ENCODE measurements at regions not wholly inside any gene's neighbourhood (a gene's known extent, or its start where the extent isn't known, plus 50 kb on each side); places are given as distances from the start of the nearest gene placed in this dataset.
"Not testable (repeated sequence)": the region's sequence is repeated elsewhere in the genome, so short reads cannot be mapped to it uniquely, and the experiment has no call there.

GRCh38 chr4:104381729-104382128 is 113.0 kb downstream of the CXXC4 start:
- ATAC-seq (replicated peaks) = no peak
- Mint-ChIP-seq H3K36me3 (ENCODE audit: insufficient read depth) (no peaks in the 10 kb centered on the region), H3K4me3 (no peak overlapping the region), H3K4me1 (ENCODE audit: low read depth in 2 of 2) (no peaks in the 10 kb centered on the region), H3K27ac (no peak overlapping the region), H3K27me3 (no peaks in the 10 kb centered on the region), H3K9me3 (no peaks in the 10 kb centered on the region)
- DNase-seq = no peak

GRCh38 chr4:104365618-104366017 is 129.1 kb downstream of the CXXC4 start:
- H3K36me3 Mint-ChIP-seq (ENCODE audit: insufficient read depth) = no peaks in the 10 kb centered on the region
- ATAC-seq (replicated peaks) = no peak
- no peak overlapping the region for H3K27ac Mint-ChIP-seq

GRCh38 chr4:104353481-104353880 is 141.2 kb downstream of the CXXC4 start:
- ATAC-seq (replicated peaks) (no peak), DNase-seq (no peak)
- Mint-ChIP-seq H3K4me1 (ENCODE audit: low read depth in 2 of 2) (no peaks in the 10 kb centered on the region), H3K9me3 (peaks cover 4 to 7% of the 10 kb centered on the region in 2 donors), H3K36me3 (ENCODE audit: insufficient read depth) (no peaks in the 10 kb centered on the region), H3K27me3 (no peaks in the 10 kb centered on the region), H3K4me3 (no peak overlapping the region), H3K27ac (no peak overlapping the region)

More at GRCh38 chr4:104365618-104366017, 129.1 kb downstream of the CXXC4 start:
- no peak for DNase-seq
- Mint-ChIP-seq H3K4me3 (no peak overlapping the region), H3K27me3 (no peaks in the 10 kb centered on the region), H3K4me1 (ENCODE audit: low read depth in 2 of 2) (no peaks in the 10 kb centered on the region), H3K9me3 (peaks cover 2 to 5% of the 10 kb centered on the region in 2 donors)

GRCh38 chr4:104352211-104352610 is 142.5 kb downstream of the CXXC4 start:
- no peak for ATAC-seq (replicated peaks)
- Mint-ChIP-seq H3K4me1 (ENCODE audit: low read depth in 2 of 2) (no peaks in the 10 kb centered on the region), H3K36me3 (ENCODE audit: insufficient read depth) (no peaks in the 10 kb centered on the region), H3K4me3 (no peak overlapping the region), H3K27ac (no peak overlapping the region), H3K9me3 (peaks cover 4 to 7% of the 10 kb centered on the region in 2 donors), H3K27me3 (no peaks in the 10 kb centered on the region)
- DNase-seq = no peak

- Mint-ChIP-seq H3K4me1 (ENCODE audit: low read depth in 2 of 2) (no peaks in the 10 kb centered on the region), H3K27me3 (no peaks in the 10 kb centered on the region), H3K9me3 (peaks cover 4 to 7% of the 10 kb centered on the region in 2 donors), H3K27ac (no peak overlapping the region), H3K4me3 (no peak overlapping the region), H3K36me3 (ENCODE audit: insufficient read depth) (no peaks in the 10 kb centered on the region)
- DNase-seq (no peak), ATAC-seq (replicated peaks) (no peak)
These were observed 143.0 kb downstream of the CXXC4 start for GRCh38 chr4:104351706-104352105.

- ATAC-seq (replicated peaks) = no peak
- no peaks in the 10 kb centered on the region for H3K36me3 Mint-ChIP-seq (ENCODE audit: insufficient read depth)
- no peaks in the 10 kb centered on the region for H3K4me1 Mint-ChIP-seq (ENCODE audit: low read depth in 2 of 2)
- H3K27ac Mint-ChIP-seq = no peak overlapping the region
- no peaks in the 10 kb centered on the region for H3K27me3 Mint-ChIP-seq
- H3K9me3 Mint-ChIP-seq = peaks cover 5 to 10% of the 10 kb centered on the region in 2 donors
- no peak overlapping the region for H3K4me3 Mint-ChIP-seq
- no peak for DNase-seq
These were observed 149.0 kb downstream of the CXXC4 start for GRCh38 chr4:104345598-104346242.

GRCh38 chr4:104344342-104344980 is 150.2 kb downstream of the CXXC4 start:
- Mint-ChIP-seq H3K36me3 (ENCODE audit: insufficient read depth) (no peaks in the 10 kb centered on the region), H3K27me3 (no peaks in the 10 kb centered on the region), H3K4me1 (ENCODE audit: low read depth in 2 of 2) (no peaks in the 10 kb centered on the region), H3K9me3 (peaks cover 2 to 7% of the 10 kb centered on the region in 2 donors), H3K4me3 (no peak overlapping the region), H3K27ac (no peak overlapping the region)
- DNase-seq (no peak), ATAC-seq (replicated peaks) (no peak)

GRCh38 chr4:104334410-104334809 is 160.3 kb downstream of the CXXC4 start:
- Mint-ChIP-seq H3K4me1 (ENCODE audit: low read depth in 2 of 2) (no peaks in the 10 kb centered on the region), H3K36me3 (ENCODE audit: insufficient read depth) (no peaks in the 10 kb centered on the region), H3K27ac (no peak overlapping the region), H3K27me3 (no peaks in the 10 kb centered on the region), H3K4me3 (no peak overlapping the region), H3K9me3 (peaks cover 0 to 7% of the 10 kb centered on the region in 2 donors)
- DNase-seq (no peak), ATAC-seq (replicated peaks) (no peak)

GRCh38 chr4:104330125-104330905 is 164.4 kb downstream of the CXXC4 start:
- no peaks in the 10 kb centered on the region for H3K36me3 Mint-ChIP-seq (ENCODE audit: insufficient read depth)
- H3K4me3 Mint-ChIP-seq = no peak overlapping the region
- DNase-seq = no peak
- no peaks in the 10 kb centered on the region for H3K4me1 Mint-ChIP-seq (ENCODE audit: low read depth in 2 of 2)
- no peaks in the 10 kb centered on the region for H3K27me3 Mint-ChIP-seq
- H3K9me3 Mint-ChIP-seq = peaks cover 0 to 5% of the 10 kb centered on the region in 2 donors
- ATAC-seq (replicated peaks) = no peak
- no peak overlapping the region for H3K27ac Mint-ChIP-seq

GRCh38 chr4:104326991-104327694 is 167.6 kb downstream of the CXXC4 start:
- H3K27ac Mint-ChIP-seq; ATAC-seq (replicated peaks); H3K4me3 Mint-ChIP-seq; H3K9me3 Mint-ChIP-seq; H3K36me3 Mint-ChIP-seq (ENCODE audit: insufficient read depth); H3K4me1 Mint-ChIP-seq (ENCODE audit: low read depth in 2 of 2); DNase-seq; H3K27me3 Mint-ChIP-seq: not testable (repeated sequence)

- DNase-seq = no peak
- no peaks in the 10 kb centered on the region for H3K36me3 Mint-ChIP-seq (ENCODE audit: insufficient read depth)
- ATAC-seq (replicated peaks) = no peak
- H3K4me3 Mint-ChIP-seq = no peak overlapping the region
- H3K27me3 Mint-ChIP-seq = no peaks in the 10 kb centered on the region
- peak overlapping the region in 1 of 2 donors; percentile 33 for H3K27ac Mint-ChIP-seq
- H3K9me3 Mint-ChIP-seq = peaks cover 0 to 2% of the 10 kb centered on the region in 2 donors
- H3K4me1 Mint-ChIP-seq (ENCODE audit: low read depth in 2 of 2) = no peaks in the 10 kb centered on the region
These were observed 192.0 kb downstream of the CXXC4 start for GRCh38 chr4:104302731-104303130.

GRCh38 chr4:104294811-104295210 is 199.9 kb downstream of the CXXC4 start:
- no peaks in the 10 kb centered on the region for H3K36me3 Mint-ChIP-seq (ENCODE audit: insufficient read depth)
- H3K27ac Mint-ChIP-seq = no peak overlapping the region
- no peaks in the 10 kb centered on the region for H3K4me1 Mint-ChIP-seq (ENCODE audit: low read depth in 2 of 2)
- H3K9me3 Mint-ChIP-seq = peaks cover 2 to 8% of the 10 kb centered on the region in 2 donors
- no peak for ATAC-seq (replicated peaks)
- H3K4me3 Mint-ChIP-seq = no peak overlapping the region
- no peaks in the 10 kb centered on the region for H3K27me3 Mint-ChIP-seq
- no peak for DNase-seq

GRCh38 chr4:104286867-104287266 is 207.8 kb downstream of the CXXC4 start:
- H3K4me1 Mint-ChIP-seq (ENCODE audit: low read depth in 2 of 2) = no peaks in the 10 kb centered on the region
- no peak for ATAC-seq (replicated peaks)
- H3K27me3 Mint-ChIP-seq = no peaks in the 10 kb centered on the region
- H3K9me3 Mint-ChIP-seq = peaks cover 1 to 2% of the 10 kb centered on the region in 2 donors
- H3K4me3 Mint-ChIP-seq = no peak overlapping the region
- no peak overlapping the region for H3K27ac Mint-ChIP-seq
- DNase-seq = no peak
- no peaks in the 10 kb centered on the region for H3K36me3 Mint-ChIP-seq (ENCODE audit: insufficient read depth)
